K562 (cell line): ENCODE measurements at regions not wholly inside any gene's neighbourhood (a gene's known extent, or its start where the extent isn't known, plus 50 kb on each side); places are given as distances from the start of the nearest gene placed in this dataset.

Experiments
- ATAC-seq: fragments of 200-7000 bp; cut with Tn5 transposase; 3 replicates; pipeline ENCODE4 v1.9.1; 2020; ENCODE audit warnings: moderate library complexity
- BruUV-seq: library from RNA; stranded (reverse); fragments of 400-500 nt; replicated peaks from 2 replicates; lab custom pipeline; 2021; lab: Mats Ljungman, UMichigan
- CTCF ChIA-PET: fragments of 300-600 bp; formaldehyde crosslinking; extraction: SDS; loops from one replicate; lab custom pipeline; 2021; ENCODE audit warnings: low intra/inter-chr PET ratio; lab: Yijun Ruan, JAX
- POLR2A ChIA-PET: fragments of 300-600, 350-650 bp; sonication (Branson Sonifier 250); formaldehyde crosslinking; extraction: SDS; loops from one replicate; lab custom pipeline; 2021; ENCODE audit warnings: antibody characterized with exemption, inconsistent platforms; lab: Yijun Ruan, JAX
- DNase-seq, 4 experiments: peaks; one replicate each; pipeline versions ENCODE4 v3.0.0 to v3.0.0-alpha.2; 2011 to 2018; ENCODE audit warnings: low spot score in 3 of 4, mixed read lengths in 3 of 4; ENCODE audit errors: extremely low read depth in 1 of 4
- FAIRE-seq: peaks from 2 replicates; lab custom pipeline; 2011; peaks lifted over from hg19 to GRCh38; lab: Jason Lieb, UNC
- H2AFZ ChIP-seq: 2 replicates; pipeline ENCODE4 v1.6.0; 2011; ENCODE audit warnings: low read depth, low read length, control low read depth, inconsistent platforms
- H3K27ac ChIP-seq: fragments of 200-600 bp; 3 replicates; pipeline ENCODE4 v1.8.0; 2011; ENCODE audit warnings: low read depth, mild to moderate bottlenecking, control low read depth, inconsistent platforms, low read length, moderate library complexity, mixed read lengths; ENCODE audit errors: extremely low read depth
- H3K27me3 ChIP-seq, 2 experiments: fragments of 300-600 bp in 1 of 2; 2 replicates in 1 of 2; 3 replicates in 1 of 2; pipeline versions ENCODE4 v1.6.0 to v1.8.0; 2011; ENCODE audit warnings: inconsistent platforms in 2 of 2, low read length in 2 of 2, mild to moderate bottlenecking in 1 of 2, mixed read lengths in 1 of 2, moderate library complexity in 1 of 2; ENCODE audit not compliant: control insufficient read depth in 2 of 2, insufficient read depth in 2 of 2
- H3K36me3 ChIP-seq: fragments of 300-600 bp; 3 replicates; pipeline ENCODE4 v1.8.0; 2011; ENCODE audit warnings: mild to moderate bottlenecking, low read length, inconsistent platforms; ENCODE audit not compliant: control insufficient read depth, insufficient read depth
- H3K4me1 ChIP-seq, 2 experiments: fragments of 200-600 bp in 1 of 2; replicated peaks in 1 of 2; 2 replicates in 1 of 2; 3 replicates in 1 of 2; pipeline versions ENCODE4 v1.5.1 to v1.8.0; 2011; ENCODE audit warnings: inconsistent platforms in 2 of 2, low read length in 2 of 2, mild to moderate bottlenecking in 1 of 2, mixed read lengths in 1 of 2, moderate library complexity in 1 of 2; ENCODE audit not compliant: control insufficient read depth in 2 of 2, insufficient read depth in 2 of 2
- H3K4me2 ChIP-seq: 2 replicates; pipeline ENCODE4 v1.6.1; 2011; ENCODE audit warnings: low read length, control low read depth, inconsistent platforms, mixed read lengths; ENCODE audit not compliant: insufficient read depth
- H3K4me3 ChIP-seq: fragments of 200-600 bp; sonication (generic), shearing (Covaris generic); 2 replicates; pipeline ENCODE4 v1.5.1; 2016; ENCODE audit warnings: control low read depth, inconsistent platforms
- H3K79me2 ChIP-seq: fragments of 200-600 bp; 3 replicates; pipeline ENCODE4 v1.8.0; 2011; ENCODE audit warnings: low read length, inconsistent platforms; ENCODE audit not compliant: control insufficient read depth, insufficient read depth
- H3K9ac ChIP-seq, 2 experiments: 2 replicates each; pipeline versions ENCODE4 v1.6.0 to v1.6.1; 2011; ENCODE audit warnings: low read depth in 2 of 2, low read length in 2 of 2, control low read depth in 1 of 2, inconsistent platforms in 1 of 2, mild to moderate bottlenecking in 1 of 2, mixed read lengths in 1 of 2; ENCODE audit not compliant: insufficient read depth in 1 of 2
- H3K9me1 ChIP-seq: one replicate; pipeline ENCODE4 v1.6.0; 2011; ENCODE audit warnings: inconsistent platforms, mild to moderate bottlenecking, low read length, moderate library complexity; ENCODE audit not compliant: control insufficient read depth, insufficient read depth
- H3K9me3 ChIP-seq: replicated peaks from 2 replicates; pipeline ENCODE4 v1.5.1; 2011; ENCODE audit warnings: low read depth, low read length, inconsistent platforms; ENCODE audit not compliant: control insufficient read depth, insufficient read depth
- H4K20me1 ChIP-seq: replicated peaks from 2 replicates; pipeline ENCODE4 v1.6.1; 2011; ENCODE audit warnings: low read length, inconsistent platforms, mixed read lengths; ENCODE audit not compliant: control insufficient read depth, insufficient read depth
- ASH1L ChIP-seq: fragments of 450-650 bp; IDR thresholded peaks from 2 replicates; pipeline ENCODE4 v1.6.1; 2018; ENCODE audit warnings: borderline replicate concordance, mild to moderate bottlenecking, low read depth; ENCODE audit not compliant: partially characterized antibody
- CC2D1A ChIP-seq: fragments of 450-650 bp; IDR thresholded peaks from 2 replicates; pipeline ENCODE4 v1.6.1; 2017; ENCODE audit warnings: mild to moderate bottlenecking
- DPF2 ChIP-seq: fragments of 450-650 bp; IDR thresholded peaks from 2 replicates; pipeline ENCODE4 v1.6.1; 2016
- KDM2B ChIP-seq: fragments of 250-450 bp; sonication (Bioruptor Pico); IDR thresholded peaks from 2 replicates; pipeline ENCODE4 v1.8.0; 2021; ENCODE audit warnings: mild to moderate bottlenecking, moderate library complexity
- PURB ChIP-seq: sonication (generic); formaldehyde crosslinking; IDR thresholded peaks from 2 replicates; pipeline ENCODE4 v1.9.0; 2021; ENCODE audit warnings: low read depth, mild to moderate bottlenecking, missing genetic modification reagents
- RAD21 ChIP-seq, 2 experiments: fragments of 250-450 bp in 1 of 2; fragments of 450-650 bp in 1 of 2; sonication (Bioruptor Pico) in 1 of 2; formaldehyde crosslinking in 1 of 2; IDR thresholded peaks in 1 of 2; conservative IDR thresholded peaks in 1 of 2; 2 replicates each; pipeline versions ENCODE4 v1.4.0 to v1.8.0; 2020 to 2022; ENCODE audit warnings: mild to moderate bottlenecking in 2 of 2, moderate library complexity in 1 of 2
- REST ChIP-seq, 2 experiments: fragments of 450-650 bp; formaldehyde crosslinking in 1 of 2; IDR thresholded peaks; 2 replicates each; pipeline versions ENCODE4 v1.4.0 to v1.6.1; 2014 to 2020; ENCODE audit warnings: mild to moderate bottlenecking in 2 of 2, borderline replicate concordance in 1 of 2, low read depth in 1 of 2
- SNAPC5 ChIP-seq: fragments of 250-450 bp; sonication (Bioruptor Pico); IDR thresholded peaks from 2 replicates; pipeline ENCODE4 v1.8.0; 2021; ENCODE audit warnings: moderate library complexity, mild to moderate bottlenecking, inconsistent platforms
- TCF3 ChIP-seq: sonication (generic); formaldehyde crosslinking; IDR thresholded peaks from 2 replicates; pipeline ENCODE4 v1.4.0; 2020; ENCODE audit warnings: mild to moderate bottlenecking, missing genetic modification reagents
- XRCC3 ChIP-seq: fragments of 450-650 bp; IDR thresholded peaks from 2 replicates; pipeline ENCODE4 v1.6.1; 2017; ENCODE audit warnings: mild to moderate bottlenecking, moderate library complexity
- ZNF398 ChIP-seq: fragments of 250-450 bp; sonication (Bioruptor Pico); IDR thresholded peaks from 2 replicates; pipeline ENCODE4 v1.8.0; 2021; ENCODE audit warnings: moderate library complexity, mild to moderate bottlenecking, inconsistent platforms
- ZNF586 ChIP-seq: fragments of 450-650 bp; formaldehyde crosslinking; conservative IDR thresholded peaks from 2 replicates; pipeline ENCODE4 v1.4.0; 2020; ENCODE audit warnings: mild to moderate bottlenecking, moderate library complexity
- whole genome bisulfite sequencing: fragments of 100-300 bp; shearing (Covaris generic); methylation state at CpG from one replicate; pipeline ENCODE4 v1.1.6; 2016; ENCODE audit warnings: low coverage, mixed read lengths; ENCODE audit not compliant: insufficient coverage; ENCODE audit errors: missing lambda C conversion rate; 5-methylcytosine and 5-hydroxymethylcytosine counted together
- in situ Hi-C: fragments of 300-500 bp; cut with MboI; formaldehyde crosslinking; loops from 4 replicates; pipeline ENCODE4 v1.15.0; 2018; ENCODE audit warnings: inconsistent platforms, mixed read lengths
- intact Hi-C: fragments of 100-400 bp; cut with micrococcal nuclease; formaldehyde crosslinking; loops from 2 replicates; pipeline ENCODE4 v1.14.2; 2022

- WGBS: 0% methylated on average over 1 of the region's 1 CpG
- Histone ChIP-seq H3K4me1 (no peaks in the 10 kb centered on the region), H3K79me2 (no peaks in the 10 kb centered on the region), H2AFZ (no peak overlapping the region), H3K4me3 (no peak overlapping the region), H3K9me3 (no peaks in the 10 kb centered on the region), H3K9me1 (no peaks in the 10 kb centered on the region), H3K4me2 (no peak overlapping the region), H3K36me3 (no peaks in the 10 kb centered on the region), H4K20me1 (no peaks in the 10 kb centered on the region), H3K27me3 (no peaks in the 10 kb centered on the region), H3K9ac (no peak overlapping the region), H3K27ac (no peak overlapping the region)
- ChIA-PET POLR2A (interaction anchor here (0.5 kb wide), 1 partner anchor 19 kb away, joined by 5 read pairs; no protein-coding TSS in a partner anchor), CTCF (no interaction called here)
- DNase-seq (no peak), ATAC-seq (no peak), FAIRE-seq (no peak)
- in situ Hi-C loops (no loop called here), intact Hi-C loops (no loop called here)
- no TSS peak for BruUV-seq
- no peak for TF ChIP-seq REST (IDR thresholded peaks at IDR 0.05; ENCODE audit: borderline replicate concordance)
- no peak for TF ChIP-seq REST (CRISPR knock-in tag; IDR thresholded peaks at IDR 0.05; ENCODE audit: low read depth)
- TF ChIP-seq XRCC3: no peak
- TF ChIP-seq RAD21 (CRISPR knock-in tag; conservative IDR thresholded peaks at IDR 0.05 in 1 of 2, IDR thresholded peaks at IDR 0.05 in 1 of 2): no peak
- no peak for TF ChIP-seq KDM2B (CRISPR knock-in tag)
- no peak for TF ChIP-seq ZNF586 (CRISPR knock-in tag)
- no peak for TF ChIP-seq SNAPC5 (CRISPR knock-in tag)
- TF ChIP-seq ASH1L: no peak
- TF ChIP-seq PURB (CRISPR knock-in tag): no peak
- TF ChIP-seq ZNF398 (CRISPR knock-in tag): no peak
- no peak for TF ChIP-seq TCF3 (CRISPR knock-in tag)
- TF ChIP-seq CC2D1A: no peak
- TF ChIP-seq DPF2: no peak
These were observed 166.7 kb downstream of the ZNF326 start for GRCh38 chr1:90161625-90162024.
